Activated naive CD4-positive, alpha-beta T cell treated with anti-CD3 and anti-CD28 coated beads, Interleukin-2, amount 10 ng/mL, durations not matched to agents 7 days and 5 days (primary cell): ENCODE measurements at regions not wholly inside any gene's neighbourhood (a gene's known extent, or its start where the extent isn't known, plus 50 kb on each side); places are given as distances from the start of the nearest gene placed in this dataset.

Experiments used
- CTCF ChIA-PET: fragments of 350-600 bp; sonication (Branson Sonifier 250); formaldehyde crosslinking; loops from one replicate; lab custom pipeline; 2021; ENCODE audit warnings: antibody characterized with exemption; lab: Charles Lee
- DNase-seq: peaks from one replicate; pipeline ENCODE4 v3.0.0-alpha.2; 2020
- H3K27ac Mint-ChIP-seq: one replicate; pipeline ENCODE4 v1.8.0; 2021; ENCODE audit warnings: mild to moderate bottlenecking, moderate library complexity, mixed read lengths
- H3K27me3 Mint-ChIP-seq: one replicate; pipeline ENCODE4 v1.8.0; 2021; ENCODE audit warnings: mild to moderate bottlenecking, mixed read lengths
- H3K36me3 Mint-ChIP-seq: one replicate; pipeline ENCODE4 v1.8.0; 2021; ENCODE audit warnings: mixed read lengths
- H3K4me1 Mint-ChIP-seq: one replicate; pipeline ENCODE4 v1.8.0; 2021; ENCODE audit warnings: mixed read lengths
- H3K4me3 Mint-ChIP-seq: one replicate; pipeline ENCODE4 v1.8.0; 2021; ENCODE audit warnings: mild to moderate bottlenecking, moderate library complexity, mixed read lengths
- H3K9me3 Mint-ChIP-seq: one replicate; pipeline ENCODE4 v1.8.0; 2021; ENCODE audit warnings: mixed read lengths

DNA sequence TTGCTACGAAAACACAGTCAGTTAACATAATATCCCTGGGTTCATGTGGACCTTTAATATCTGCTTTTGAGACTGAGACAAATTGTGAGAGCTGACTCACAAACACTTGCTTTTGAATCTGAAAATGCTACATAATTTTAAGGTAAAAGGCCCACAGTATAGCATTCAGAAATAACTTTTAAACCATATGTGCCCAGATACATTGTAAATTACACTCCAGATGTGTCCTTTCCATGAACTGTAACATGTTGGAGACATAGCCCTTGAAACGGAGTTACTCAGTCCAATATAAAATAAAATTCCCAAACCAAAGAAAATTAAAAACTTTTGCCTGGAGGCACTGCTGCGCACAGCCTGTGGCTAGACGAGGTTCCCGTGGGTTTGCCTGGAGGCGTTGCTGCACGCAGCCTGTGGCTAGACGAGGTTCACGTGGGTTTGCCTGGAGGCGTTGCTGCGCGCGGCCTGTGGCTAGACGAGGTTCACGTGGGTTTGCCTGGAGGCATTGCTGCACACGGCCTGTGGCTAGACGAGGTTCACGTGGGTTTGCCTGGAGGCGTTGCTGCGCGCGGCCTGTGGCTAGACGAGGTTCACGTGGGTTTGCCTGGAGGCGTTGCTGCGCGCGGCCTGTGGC lies 131.9 kb upstream of the ALKAL2 start:
- Mint-ChIP-seq H3K27ac (no peak overlapping the region), H3K4me1 (peaks cover 3% of the 10 kb centered on the region), H3K27me3 (peaks cover 33% of the 10 kb centered on the region), H3K4me3 (no peak overlapping the region), H3K36me3 (no peaks in the 10 kb centered on the region), H3K9me3 (peaks cover 2% of the 10 kb centered on the region)
- DNase-seq: no peak
- CTCF ChIA-PET: no interaction called here

DNA sequence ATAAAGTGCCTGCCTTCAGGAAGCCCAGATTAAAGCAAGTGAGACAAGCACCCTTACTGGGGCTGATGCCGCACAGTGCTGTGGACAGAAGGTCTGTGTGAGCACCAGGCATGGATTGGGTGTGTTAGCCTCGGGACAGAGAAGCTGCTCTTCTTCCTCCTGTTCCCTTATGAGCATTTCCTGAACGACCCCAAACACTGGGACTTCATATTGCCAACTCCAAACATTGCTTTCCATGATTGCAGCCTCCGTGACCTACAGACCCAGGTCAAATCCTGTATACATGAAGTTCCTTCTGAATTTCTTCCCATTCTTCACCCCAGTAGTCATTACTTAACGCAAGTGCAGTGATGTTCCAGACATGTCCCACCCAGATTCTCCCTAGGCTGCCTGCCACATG lies 129.8 kb upstream of the ALKAL2 start:
- H3K27me3 Mint-ChIP-seq: peaks cover 32% of the 10 kb centered on the region
- H3K36me3 Mint-ChIP-seq: no peaks in the 10 kb centered on the region
- H3K4me1 Mint-ChIP-seq: peaks cover 3% of the 10 kb centered on the region
- CTCF ChIA-PET: no interaction called here
- H3K4me3 Mint-ChIP-seq: no peak overlapping the region
- no peak overlapping the region for H3K27ac Mint-ChIP-seq
- no peak for DNase-seq
- peaks cover 2% of the 10 kb centered on the region for H3K9me3 Mint-ChIP-seq

DNA sequence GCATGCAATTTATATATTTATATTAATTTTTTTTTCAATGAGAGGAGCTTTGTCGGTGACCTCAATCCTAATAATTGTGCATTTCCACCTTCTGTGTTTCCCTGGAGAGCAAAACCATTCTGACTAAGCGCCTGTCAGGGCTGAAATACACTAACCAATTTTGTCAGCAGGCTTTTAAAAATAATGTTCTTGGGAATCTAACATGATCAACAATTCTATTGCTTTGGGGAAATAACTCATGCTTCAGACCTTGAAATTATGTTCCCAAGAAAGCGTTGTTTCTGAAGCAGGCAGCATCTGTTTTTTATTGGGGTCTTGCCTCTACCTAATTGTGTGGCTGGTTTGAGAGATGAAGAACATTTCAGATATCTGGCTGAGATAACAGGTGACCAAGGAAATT lies 129.1 kb upstream of the ALKAL2 start:
- peaks cover 2% of the 10 kb centered on the region for H3K9me3 Mint-ChIP-seq
- H3K36me3 Mint-ChIP-seq: no peaks in the 10 kb centered on the region
- peaks cover 27% of the 10 kb centered on the region for H3K27me3 Mint-ChIP-seq
- no peak overlapping the region for H3K27ac Mint-ChIP-seq
- no peak for DNase-seq
- peaks cover 3% of the 10 kb centered on the region for H3K4me1 Mint-ChIP-seq
- H3K4me3 Mint-ChIP-seq: no peak overlapping the region
- CTCF ChIA-PET: no interaction called here

DNA sequence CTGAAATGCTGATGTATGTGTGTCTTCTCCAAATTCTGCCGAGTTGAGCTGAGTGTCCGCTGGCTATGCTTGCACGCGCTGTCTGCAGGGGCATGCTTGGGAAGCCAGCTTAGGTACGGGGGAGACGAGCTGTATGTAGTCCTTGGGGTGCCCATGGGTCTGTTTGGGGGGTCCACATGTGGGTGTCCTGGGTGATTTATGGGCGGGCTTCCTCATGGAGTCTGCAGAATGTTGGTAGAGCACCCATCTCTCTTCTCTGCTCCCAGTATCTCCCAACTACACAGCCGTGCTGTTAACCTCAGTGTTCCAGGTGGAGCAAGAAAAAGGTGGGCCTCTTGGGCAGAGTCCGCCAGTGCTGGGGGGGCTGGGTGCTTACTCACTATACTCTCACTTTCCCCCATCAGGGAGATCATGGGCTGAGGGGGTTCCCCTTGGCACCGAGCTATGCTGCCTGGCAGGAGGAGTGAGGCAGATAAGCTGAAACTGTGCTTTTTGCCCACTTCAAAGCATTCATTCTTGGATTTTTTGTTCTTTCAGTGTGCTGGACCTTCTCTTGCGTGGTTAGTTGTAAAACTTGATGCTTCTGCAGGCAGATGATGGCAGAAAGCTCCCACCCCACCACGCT lies 128.2 kb upstream of the ALKAL2 start:
- peaks cover 27% of the 10 kb centered on the region for H3K27me3 Mint-ChIP-seq
- no peak for DNase-seq
- no peak overlapping the region for H3K27ac Mint-ChIP-seq
- peaks cover 2% of the 10 kb centered on the region for H3K9me3 Mint-ChIP-seq
- CTCF ChIA-PET: no interaction called here
- no peak overlapping the region for H3K4me3 Mint-ChIP-seq
- H3K36me3 Mint-ChIP-seq: no peaks in the 10 kb centered on the region
- peaks cover 2% of the 10 kb centered on the region for H3K4me1 Mint-ChIP-seq

DNA sequence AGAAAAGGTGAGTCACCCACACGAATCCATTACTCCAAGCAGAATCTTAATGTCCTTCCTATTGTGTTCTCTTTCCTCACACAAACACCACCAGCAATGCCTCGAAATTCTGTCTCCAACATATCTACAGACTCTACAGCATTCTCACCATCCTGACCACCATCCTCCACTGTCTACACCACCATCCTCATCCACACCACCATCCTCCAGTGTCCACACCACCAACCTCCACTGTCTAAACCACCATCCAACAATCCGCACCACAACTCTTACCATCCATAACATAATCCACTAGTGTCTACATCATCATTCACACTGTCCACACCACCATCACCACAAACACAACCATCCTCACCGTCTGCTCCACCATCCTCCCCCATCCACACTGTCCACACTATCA lies 121.6 kb upstream of the ALKAL2 start:
- H3K27me3 Mint-ChIP-seq: peaks cover 19% of the 10 kb centered on the region
- H3K36me3 Mint-ChIP-seq: no peaks in the 10 kb centered on the region
- no peaks in the 10 kb centered on the region for H3K4me1 Mint-ChIP-seq
- H3K9me3 Mint-ChIP-seq: peaks cover 3% of the 10 kb centered on the region
- CTCF ChIA-PET: no interaction called here
- H3K4me3 Mint-ChIP-seq: no peak overlapping the region
- H3K27ac Mint-ChIP-seq: no peak overlapping the region
- no peak for DNase-seq

DNA sequence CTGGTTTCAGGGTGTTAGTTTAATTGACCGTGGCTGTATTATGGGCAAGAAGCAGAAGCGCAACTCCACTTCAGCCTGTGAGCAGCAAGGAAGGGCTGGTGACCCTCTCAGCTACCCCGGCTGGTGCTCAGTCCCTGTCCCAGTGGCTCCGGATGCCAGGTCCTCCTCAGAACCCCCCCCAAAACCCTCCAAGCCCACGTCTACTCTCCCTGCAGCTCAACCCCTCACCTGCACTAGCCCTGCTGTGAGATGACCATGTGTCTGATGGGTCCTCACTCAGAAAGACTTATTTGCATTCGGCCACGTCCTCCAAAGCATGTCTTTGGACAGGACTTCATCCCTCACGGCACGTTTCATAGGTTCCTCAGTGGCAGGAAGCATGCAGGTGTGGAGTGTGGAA lies 119.7 kb upstream of the ALKAL2 start:
- CTCF ChIA-PET: no interaction called here
- H3K27ac Mint-ChIP-seq: no peak overlapping the region
- DNase-seq: no peak
- H3K4me1 Mint-ChIP-seq: no peaks in the 10 kb centered on the region
- H3K4me3 Mint-ChIP-seq: no peak overlapping the region
- H3K27me3 Mint-ChIP-seq: peaks cover 15% of the 10 kb centered on the region
- peaks cover 6% of the 10 kb centered on the region for H3K9me3 Mint-ChIP-seq
- H3K36me3 Mint-ChIP-seq: no peaks in the 10 kb centered on the region

DNA sequence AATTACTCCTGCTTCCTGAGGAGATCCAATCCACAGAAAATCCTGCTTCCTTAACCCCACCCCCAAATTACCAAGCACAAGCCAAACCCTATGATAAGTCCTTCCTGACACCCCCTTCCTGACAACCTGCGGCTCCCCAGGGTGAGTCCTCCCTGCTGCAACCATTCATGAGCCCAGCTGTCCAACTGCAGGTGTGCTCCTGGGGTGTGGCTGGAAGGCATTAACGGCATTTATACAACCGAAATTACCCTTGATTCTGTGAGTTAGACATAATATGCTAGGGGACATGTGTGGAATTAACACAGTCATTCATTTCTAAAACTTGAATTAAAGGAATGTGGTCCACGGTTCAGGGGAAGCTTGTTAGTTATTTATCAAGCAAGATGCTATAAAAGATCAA lies 119.0 kb upstream of the ALKAL2 start:
- H3K4me3 Mint-ChIP-seq: no peak overlapping the region
- H3K27me3 Mint-ChIP-seq: peaks cover 15% of the 10 kb centered on the region
- CTCF ChIA-PET: no interaction called here
- peaks cover 6% of the 10 kb centered on the region for H3K9me3 Mint-ChIP-seq
- no peaks in the 10 kb centered on the region for H3K4me1 Mint-ChIP-seq
- H3K36me3 Mint-ChIP-seq: no peaks in the 10 kb centered on the region
- no peak overlapping the region for H3K27ac Mint-ChIP-seq
- DNase-seq: no peak

DNA sequence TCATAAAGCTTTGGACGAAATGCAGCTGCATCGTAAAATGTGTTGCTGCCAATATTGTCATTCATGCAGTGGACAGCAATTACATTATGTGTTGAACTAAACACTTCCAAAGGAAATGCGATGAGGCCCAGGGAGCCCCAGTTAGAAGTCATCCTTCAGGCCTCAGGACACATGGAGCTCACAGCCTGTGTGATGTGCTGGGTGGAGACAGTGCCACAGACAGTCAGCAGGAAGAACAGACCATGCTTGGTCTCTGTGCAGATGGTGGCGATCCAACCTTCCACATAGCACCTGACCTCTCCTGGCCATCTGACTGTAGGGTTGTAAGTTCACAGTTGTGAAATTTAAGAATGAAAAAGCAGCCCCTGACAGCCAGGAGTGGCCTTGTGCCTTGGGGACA lies 118.3 kb upstream of the ALKAL2 start:
- no peaks in the 10 kb centered on the region for H3K36me3 Mint-ChIP-seq
- CTCF ChIA-PET: no interaction called here
- peaks cover 6% of the 10 kb centered on the region for H3K9me3 Mint-ChIP-seq
- no peak overlapping the region for H3K27ac Mint-ChIP-seq
- no peaks in the 10 kb centered on the region for H3K4me1 Mint-ChIP-seq
- H3K4me3 Mint-ChIP-seq: no peak overlapping the region
- no peak for DNase-seq
- H3K27me3 Mint-ChIP-seq: peaks cover 15% of the 10 kb centered on the region

DNA sequence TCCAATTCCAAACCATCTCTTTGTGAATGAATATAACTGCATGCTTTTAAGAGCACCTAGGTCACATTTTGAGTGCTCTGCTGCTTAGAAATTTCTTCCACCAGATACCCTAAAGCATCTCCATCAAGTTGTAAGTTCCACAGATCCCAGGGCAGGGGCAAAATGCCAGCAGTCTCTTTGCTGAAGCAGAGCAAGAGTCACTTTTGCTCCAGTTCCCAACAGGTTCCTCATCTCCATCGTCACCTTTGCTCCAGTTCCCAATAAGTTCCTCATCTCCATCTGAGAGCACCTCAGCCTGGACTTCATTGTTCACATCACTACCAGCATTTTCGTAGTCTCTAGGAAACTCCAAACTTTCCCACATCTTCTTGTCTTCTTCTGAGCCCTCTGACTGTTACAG lies 116.7 kb upstream of the ALKAL2 start:
- Mint-ChIP-seq H3K4me3 (no peak overlapping the region), H3K4me1 (no peaks in the 10 kb centered on the region), H3K36me3 (no peaks in the 10 kb centered on the region), H3K27ac (no peak overlapping the region), H3K27me3 (peaks cover 6% of the 10 kb centered on the region), H3K9me3 (peaks cover 6% of the 10 kb centered on the region)
- no peak for DNase-seq
- CTCF ChIA-PET: no interaction called here

DNA sequence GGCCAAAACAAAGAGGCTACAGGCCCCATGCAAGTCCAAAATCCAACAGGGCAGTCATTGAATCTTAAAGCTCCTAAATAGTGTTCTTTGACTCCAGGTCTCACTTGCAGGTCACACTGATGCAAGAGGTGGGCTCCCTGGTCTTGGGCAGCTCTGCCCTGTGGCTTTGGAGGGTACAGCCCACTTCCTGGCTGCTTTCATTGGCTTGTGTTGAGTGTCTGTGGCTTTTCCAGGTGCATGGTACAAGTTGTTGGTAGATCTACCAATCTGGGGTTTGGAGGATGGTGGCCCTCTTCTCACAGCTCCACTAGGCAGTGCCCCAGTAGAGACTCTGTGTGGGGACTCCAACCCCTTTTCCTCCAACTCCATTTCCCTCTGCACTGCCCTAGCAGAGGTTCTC lies 115.8 kb upstream of the ALKAL2 start:
- Mint-ChIP-seq H3K4me3 (no peak overlapping the region), H3K36me3 (no peaks in the 10 kb centered on the region), H3K4me1 (no peaks in the 10 kb centered on the region), H3K27ac (no peak overlapping the region), H3K27me3 (peaks cover 4% of the 10 kb centered on the region), H3K9me3 (peaks cover 6% of the 10 kb centered on the region)
- CTCF ChIA-PET: no interaction called here
- DNase-seq: no peak

DNA sequence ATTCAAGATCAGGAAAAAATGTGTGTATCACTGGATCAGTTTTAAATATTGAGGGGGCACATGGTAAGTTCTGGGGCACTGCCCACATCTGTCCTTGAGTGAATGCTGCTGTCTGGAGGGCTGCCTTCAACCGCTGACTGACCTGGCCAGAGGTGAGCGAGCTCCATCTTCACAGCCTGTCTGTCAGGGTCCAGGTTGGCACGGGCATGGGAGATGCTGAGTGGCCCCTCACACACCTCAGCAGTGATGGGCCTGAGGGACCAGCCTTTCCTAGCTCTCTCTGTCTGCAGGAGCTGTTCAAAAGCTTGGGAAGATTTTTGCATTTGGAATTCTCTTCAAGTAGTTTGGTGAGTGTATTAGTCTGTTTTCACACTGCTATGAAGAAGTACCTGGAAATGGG lies 114.8 kb upstream of the ALKAL2 start:
- no peak for DNase-seq
- Mint-ChIP-seq H3K36me3 (no peaks in the 10 kb centered on the region), H3K27me3 (peaks cover 3% of the 10 kb centered on the region), H3K4me3 (no peak overlapping the region), H3K27ac (no peak overlapping the region), H3K4me1 (no peaks in the 10 kb centered on the region), H3K9me3 (peaks cover 6% of the 10 kb centered on the region)
- CTCF ChIA-PET: no interaction called here

DNA sequence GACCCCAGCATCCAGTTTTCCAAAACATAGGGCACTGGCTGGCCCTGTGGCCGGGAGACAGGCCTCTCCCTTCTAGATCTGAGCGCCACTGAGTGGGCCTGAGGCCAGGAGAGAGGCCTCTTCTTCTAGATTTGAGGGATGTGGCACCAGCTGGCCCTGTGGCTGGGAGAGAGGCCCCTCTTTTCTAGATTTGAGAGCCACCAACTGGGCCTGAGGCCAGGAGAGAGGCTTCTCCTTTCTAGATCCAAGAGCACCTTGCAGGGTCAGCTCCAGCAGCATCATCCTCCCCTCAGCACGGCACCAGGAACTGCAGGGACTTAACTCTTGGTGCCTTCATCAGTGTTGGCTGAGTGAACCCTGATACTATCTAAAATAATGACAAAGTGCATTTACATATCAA lies 114.3 kb upstream of the ALKAL2 start:
- Mint-ChIP-seq H3K27ac (no peak overlapping the region), H3K4me1 (no peaks in the 10 kb centered on the region), H3K36me3 (no peaks in the 10 kb centered on the region), H3K27me3 (no peaks in the 10 kb centered on the region), H3K9me3 (peaks cover 6% of the 10 kb centered on the region), H3K4me3 (no peak overlapping the region)
- CTCF ChIA-PET: no interaction called here
- DNase-seq: no peak

DNA sequence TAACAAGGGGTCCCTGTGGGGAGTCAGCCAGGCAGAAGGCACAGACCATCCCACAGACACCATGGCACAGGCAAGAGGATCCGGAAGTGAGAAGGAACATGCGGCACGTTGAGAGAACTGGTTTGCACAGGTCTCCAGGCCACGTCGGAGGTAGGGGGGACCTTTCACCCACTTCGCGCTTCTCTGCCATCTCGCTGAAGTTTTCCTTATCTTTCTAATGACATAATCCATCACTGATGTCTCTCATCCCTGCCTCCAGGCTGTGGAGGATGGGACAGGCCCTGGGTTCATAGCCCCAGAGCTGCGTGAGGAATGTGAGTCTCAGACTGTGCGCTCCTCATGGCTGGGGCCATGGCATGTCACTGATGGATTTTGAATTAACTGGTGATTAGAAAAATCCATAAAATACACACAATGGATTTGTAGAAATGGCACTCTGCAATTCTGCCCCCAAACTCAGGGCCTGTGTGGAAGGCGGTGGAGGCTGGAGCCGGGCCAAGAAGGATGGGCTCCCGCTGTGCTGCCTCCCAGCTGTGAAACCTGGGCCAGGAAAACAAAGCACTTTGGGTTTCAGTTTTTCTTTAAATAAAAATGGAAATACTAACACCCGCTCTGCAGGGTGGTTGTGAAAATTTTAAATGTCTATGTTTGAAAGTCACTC lies 113.3 kb upstream of the ALKAL2 start:
- Mint-ChIP-seq H3K27ac (no peak overlapping the region), H3K36me3 (no peaks in the 10 kb centered on the region), H3K4me1 (no peaks in the 10 kb centered on the region), H3K4me3 (no peak overlapping the region), H3K9me3 (peaks cover 6% of the 10 kb centered on the region), H3K27me3 (no peaks in the 10 kb centered on the region)
- CTCF ChIA-PET: no interaction called here
- DNase-seq: no peak

DNA sequence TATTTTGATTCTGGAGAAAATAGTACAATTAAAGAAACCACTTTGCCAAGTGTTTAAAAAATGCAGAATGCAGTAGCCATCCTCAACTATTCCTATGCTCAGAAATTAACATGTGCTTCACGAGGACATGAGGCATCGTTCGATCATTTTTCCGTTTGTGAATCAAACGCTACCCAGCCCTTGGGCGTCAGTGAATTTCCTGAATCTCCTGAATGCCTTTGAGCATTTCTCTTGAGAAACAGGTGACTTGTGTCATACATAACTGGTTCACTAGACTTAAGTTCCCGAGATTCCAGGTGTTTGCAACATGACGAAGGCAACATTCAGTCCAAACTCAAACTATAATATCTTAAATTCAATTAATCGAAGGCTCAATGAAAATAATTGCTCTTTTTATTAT lies 110.0 kb upstream of the ALKAL2 start:
- Mint-ChIP-seq H3K27ac (no peak overlapping the region), H3K4me3 (no peak overlapping the region), H3K9me3 (peaks cover 2% of the 10 kb centered on the region), H3K36me3 (peaks cover 3% of the 10 kb centered on the region), H3K27me3 (peaks cover 12% of the 10 kb centered on the region), H3K4me1 (peaks cover 23% of the 10 kb centered on the region)
- CTCF ChIA-PET: no interaction called here
- DNase-seq: no peak

DNA sequence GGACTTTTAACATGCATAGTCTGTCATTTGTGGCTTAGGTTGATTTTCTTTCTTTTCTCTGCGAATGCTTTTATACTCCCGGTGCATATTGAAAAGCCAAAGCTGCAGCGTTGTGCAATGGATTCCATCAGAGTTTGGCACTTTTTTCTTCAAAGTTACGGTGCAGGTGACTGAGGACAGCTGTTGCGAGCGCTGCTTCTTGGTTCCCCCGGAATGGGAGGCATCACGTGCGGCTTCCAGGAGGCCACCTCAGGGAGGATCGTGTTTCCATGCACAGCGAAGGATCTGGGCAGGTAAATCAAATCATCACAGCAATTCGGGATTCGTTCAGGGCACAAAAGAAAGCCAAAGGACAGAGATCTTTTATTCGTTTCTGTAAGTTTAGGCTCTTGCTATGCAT lies 109.6 kb upstream of the ALKAL2 start:
- Mint-ChIP-seq H3K9me3 (peaks cover 2% of the 10 kb centered on the region), H3K36me3 (peaks cover 3% of the 10 kb centered on the region), H3K27me3 (peaks cover 17% of the 10 kb centered on the region), H3K27ac (no peak overlapping the region), H3K4me1 (peaks cover 27% of the 10 kb centered on the region), H3K4me3 (no peak overlapping the region)
- CTCF ChIA-PET: no interaction called here
- no peak for DNase-seq
